PC-9 (cell line): ENCODE measurements at regions not wholly inside any gene's neighbourhood (a gene's known extent, or its start where the extent isn't known, plus 50 kb on each side); places are given as distances from the start of the nearest gene placed in this dataset.

Experiments used
- BruUV-seq: library from RNA; stranded (reverse); fragments of 400-500 nt; replicated peaks from 2 replicates; lab custom pipeline; 2021; lab: Mats Ljungman, UMichigan
- CTCF ChIA-PET: fragments of 300-600 bp; sonication (Branson Sonifier 250); formaldehyde crosslinking; loops from one replicate; lab custom pipeline; 2022; ENCODE audit warnings: antibody characterized with exemption; lab: Charles Lee
- POLR2A ChIA-PET: fragments of 300-600 bp; sonication (Branson Sonifier 250); formaldehyde crosslinking; loops from one replicate; lab custom pipeline; 2022; ENCODE audit warnings: antibody characterized with exemption; ENCODE audit not compliant: unreplicated experiment; lab: Charles Lee
- DNase-seq, 2 experiments: peaks; one replicate each; pipeline versions ENCODE4 v3.0.0 to v3.0.0-alpha.2; 2015 to 2022; ENCODE audit warnings: mixed read lengths in 1 of 2
- H2AFZ ChIP-seq: fragments of 200-600 bp; sonication (generic); 2 replicates; pipeline ENCODE4 v1.8.1; 2017; ENCODE audit warnings: antibody characterized with exemption
- H3F3A ChIP-seq: fragments of 200-600 bp; sonication (generic); 2 replicates; pipeline ENCODE4 v1.8.1; 2017; ENCODE audit warnings: antibody characterized with exemption, mild to moderate bottlenecking, low read depth; ENCODE audit not compliant: insufficient read depth
- H3K27ac ChIP-seq: fragments of 200-600 bp; sonication (generic); 2 replicates; pipeline ENCODE4 v1.6.1; 2016; ENCODE audit warnings: mixed run types
- H3K27me3 ChIP-seq: fragments of 200-600 bp; sonication (generic); 2 replicates; pipeline ENCODE4 v1.6.1; 2016; ENCODE audit warnings: low read depth, mixed run types; ENCODE audit not compliant: insufficient read depth
- H3K36me3 ChIP-seq: fragments of 200-600 bp; sonication (generic); 2 replicates; pipeline ENCODE4 v1.6.1; 2016; ENCODE audit warnings: low read depth, mixed run types
- H3K4me1 ChIP-seq: fragments of 200-600 bp; sonication (generic); replicated peaks from 2 replicates; pipeline ENCODE4 v1.6.1; 2016; ENCODE audit warnings: mixed run types; ENCODE audit not compliant: insufficient read depth
- H3K4me2 ChIP-seq: fragments of 200-600 bp; sonication (generic); 2 replicates; pipeline ENCODE4 v1.6.1; 2017; ENCODE audit warnings: mixed run types
- H3K4me3 ChIP-seq: fragments of 200-600 bp; sonication (generic); 2 replicates; pipeline ENCODE4 v1.6.1; 2016; ENCODE audit warnings: mixed run types
- H3K79me2 ChIP-seq: fragments of 200-600 bp; sonication (generic); 2 replicates; pipeline ENCODE4 v1.6.1; 2017; ENCODE audit warnings: low read depth, mixed run types
- H3K9me2 ChIP-seq: fragments of 200-600 bp; sonication (generic); 2 replicates; pipeline ENCODE4 v1.8.1; 2017; ENCODE audit warnings: mild to moderate bottlenecking; ENCODE audit not compliant: insufficient read depth
- H3K9me3 ChIP-seq: fragments of 200-600 bp; sonication (generic); 2 replicates; pipeline ENCODE4 v1.8.1; 2016; ENCODE audit warnings: low read depth; ENCODE audit not compliant: insufficient read depth
- H4K20me1 ChIP-seq: fragments of 200-600 bp; sonication (generic); 2 replicates; pipeline ENCODE4 v1.8.1; 2017; ENCODE audit not compliant: insufficient read depth
- CTCF ChIP-seq: fragments of 200-600 bp; sonication (generic); conservative IDR thresholded peaks from 2 replicates; pipeline ENCODE4 v1.6.1; 2017; ENCODE audit warnings: mixed run types, antibody characterized with exemption, mild to moderate bottlenecking, moderate library complexity
- EZH2 ChIP-seq: fragments of 200-600 bp; sonication (generic); IDR thresholded peaks from 2 replicates; pipeline ENCODE4 v1.8.0; 2017; ENCODE audit warnings: antibody characterized with exemption, low read depth
- intact Hi-C: fragments of 100-400 bp; cut with micrococcal nuclease; formaldehyde crosslinking; loops from one replicate; pipeline ENCODE4 v1.10.0; 2022; ENCODE audit not compliant: unreplicated experiment

GRCh38 chr5:38724301-38725030 lies 121.3 kb upstream of the OSMR start:
- no peaks in the 10 kb centered on the region for H3K36me3 ChIP-seq
- TF ChIP-seq CTCF (no peak), EZH2 (no peak)
- H3K4me3 ChIP-seq = no peak overlapping the region
- H3K4me2 ChIP-seq = no peak overlapping the region
- no peaks in the 10 kb centered on the region; the same call in 1 of the 2 replicates for H3K27me3 ChIP-seq
- ChIA-PET POLR2A (no interaction called here), CTCF (no interaction called here)
- no TSS peak for BruUV-seq
- no peaks in the 10 kb centered on the region for H3K79me2 ChIP-seq
- H3K9me2 ChIP-seq = no peaks in the 10 kb centered on the region
- no peaks in the 10 kb centered on the region for H4K20me1 ChIP-seq
- intact Hi-C loops = no loop called here
- H3K27ac ChIP-seq = no peak overlapping the region
- H3K4me1 ChIP-seq = no peaks in the 10 kb centered on the region
- no peak for DNase-seq
- no peaks in the 10 kb centered on the region for H3K9me3 ChIP-seq
- no peaks in the 10 kb centered on the region for H3F3A ChIP-seq
- H2AFZ ChIP-seq = no peak overlapping the region

DNA sequence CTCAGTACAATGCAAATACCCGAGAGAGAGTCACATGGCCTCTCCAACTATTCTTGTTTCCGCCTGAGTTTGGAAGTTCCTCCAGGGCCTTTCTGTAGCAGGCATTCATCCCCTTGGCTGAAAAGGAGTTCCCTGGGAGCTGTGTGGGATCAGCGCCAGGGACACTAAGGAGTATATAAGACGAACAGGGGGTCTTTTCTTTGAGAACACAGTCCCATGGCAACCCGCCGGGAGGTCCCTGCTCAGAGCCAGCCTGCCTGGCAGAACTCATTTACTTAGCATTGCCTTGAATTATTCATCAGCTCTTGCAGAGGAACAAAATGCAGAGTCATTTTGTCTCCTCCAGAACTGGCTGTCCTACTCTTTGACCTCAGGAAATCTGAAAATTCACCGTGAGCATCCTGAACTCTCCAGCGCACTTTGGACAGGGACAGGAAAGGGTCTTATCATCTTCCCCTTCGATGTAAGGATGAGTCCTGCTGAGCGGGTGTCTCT lies 120.4 kb upstream of the OSMR start:
- intact Hi-C loops = no loop called here
- Histone ChIP-seq H3K36me3 (no peaks in the 10 kb centered on the region), H3K4me3 (no peak overlapping the region), H3K9me3 (no peaks in the 10 kb centered on the region), H4K20me1 (no peaks in the 10 kb centered on the region), H3K27ac (no peak overlapping the region), H2AFZ (no peak overlapping the region), H3F3A (no peaks in the 10 kb centered on the region), H3K4me1 (no peaks in the 10 kb centered on the region), H3K27me3 (no peaks in the 10 kb centered on the region; the same call in 1 of the 2 replicates), H3K4me2 (no peak overlapping the region), H3K9me2 (no peaks in the 10 kb centered on the region), H3K79me2 (no peaks in the 10 kb centered on the region)
- DNase-seq = no peak
- no TSS peak for BruUV-seq
- CTCF ChIA-PET = interaction anchor here (1.2 kb wide), 1 partner anchor 283 kb away, joined by 3 read pairs; no protein-coding TSS in a partner anchor
- no peak for TF ChIP-seq EZH2
- TF ChIP-seq CTCF = no peak
- POLR2A ChIA-PET = no interaction called here

GRCh38 chr5:38726279-38726678 lies 119.5 kb upstream of the OSMR start:
- H3K4me3 ChIP-seq = no peak overlapping the region
- no peaks in the 10 kb centered on the region for H3F3A ChIP-seq
- H4K20me1 ChIP-seq = no peaks in the 10 kb centered on the region
- H3K79me2 ChIP-seq = no peaks in the 10 kb centered on the region
- DNase-seq = no peak
- BruUV-seq = no TSS peak
- no peak overlapping the region for H2AFZ ChIP-seq
- TF ChIP-seq EZH2 = no peak
- TF ChIP-seq CTCF = no peak
- H3K9me2 ChIP-seq = no peaks in the 10 kb centered on the region
- H3K4me2 ChIP-seq = no peak overlapping the region
- POLR2A ChIA-PET = no interaction called here
- CTCF ChIA-PET = interaction anchor here (1.2 kb wide), 1 partner anchor 284 kb away, joined by 3 read pairs; no protein-coding TSS in a partner anchor
- no peaks in the 10 kb centered on the region for H3K4me1 ChIP-seq
- no peaks in the 10 kb centered on the region for H3K36me3 ChIP-seq
- intact Hi-C loops = no loop called here
- H3K9me3 ChIP-seq = no peaks in the 10 kb centered on the region
- H3K27me3 ChIP-seq = no peaks in the 10 kb centered on the region; the same call in 1 of the 2 replicates
- no peak overlapping the region for H3K27ac ChIP-seq
